ENCODE measurements at regions not wholly inside any gene's neighbourhood (a gene's known extent, or its start where the extent isn't known, plus 50 kb on each side); places are given as distances from the start of the nearest gene placed in this dataset.

- Histone ChIP-seq H4K8ac (ENCODE audit: low read depth in 2 of 2, low read length in 2 of 2) (no peak overlapping the region), H3K36me3 (ENCODE audit: control insufficient read depth, insufficient read depth, low read length) (no peaks in the 10 kb centered on the region), H3K23ac (ENCODE audit: low read depth, low read length) (no peak overlapping the region), H3K27ac (ENCODE audit: insufficient read depth, low read length) (no peak overlapping the region), H3K9me1 (ENCODE audit: insufficient read depth, low read length) (peaks cover 2% of the 10 kb centered on the region; the same call in 1 of the 2 replicates), H4K5ac (ENCODE audit: low read depth, low read length) (no peak overlapping the region), H4K20me1 (ENCODE audit: insufficient read depth, low read length) (no peaks in the 10 kb centered on the region), H2AK5ac (ENCODE audit: low read depth, low read length) (0 out of 2 replicates have a peak overlapping the region, but pooled peaks have one; percentile 9), H2BK120ac (ENCODE audit: low read depth, low read length) (no peak overlapping the region), H3K4me3 (ENCODE audit: insufficient read depth, low read depth, low read length) (no peak overlapping the region), H3K56ac (ENCODE audit: extremely low read depth, insufficient read depth, low read length) (no peak overlapping the region), H3K14ac (replicated peaks; ENCODE audit: low read depth, low read length) (no peak overlapping the region), H3K18ac (ENCODE audit: low read depth, low read length) (no peak overlapping the region), H3K4ac (ENCODE audit: low read depth, low read length) (no peak overlapping the region), H2BK15ac (ENCODE audit: low read depth, low read length) (no peak overlapping the region; the same call in 2 of the 3 replicates), H3K27me3 (ENCODE audit: control insufficient read depth, insufficient read depth, low read length) (no peaks in the 10 kb centered on the region), H3K9ac (ENCODE audit: low read depth, low read length) (no peak overlapping the region), H2AK9ac (replicated peaks; ENCODE audit: low read depth, low read length, poor library complexity) (peak overlapping the region; percentile 40), H4K91ac (ENCODE audit: insufficient read depth, low read depth, low read length) (no peak overlapping the region), H3K9me3 (ENCODE audit: control insufficient read depth, insufficient read depth, low read length) (0 out of 2 replicates have a peak, but pooled peaks cover 2% of the 10 kb centered on the region), H3K4me2 (ENCODE audit: low read depth, low read length) (no peak overlapping the region), H2BK5ac (ENCODE audit: low read depth, low read length, poor library complexity, severe bottlenecking) (no peak overlapping the region), H2BK20ac (ENCODE audit: low read depth, low read length) (no peak overlapping the region), H3K4me1 (ENCODE audit: control insufficient read depth, insufficient read depth, low read length) (peaks cover 5% of the 10 kb centered on the region), H3K79me1 (ENCODE audit: low read depth in 1 of 2, low read length in 2 of 2) (no peaks in the 10 kb centered on the region), H2AFZ (replicated peaks; ENCODE audit: low read length, poor library complexity) (peak overlapping the region; percentile 46)
- no peak for TF ChIP-seq MAFK (IDR thresholded peaks at IDR 0.05; ENCODE audit: low read depth, low read length)
- TF ChIP-seq USF2 (IDR thresholded peaks at IDR 0.05; ENCODE audit: low read depth, low read length): no peak
- no peak for TF ChIP-seq BHLHE40 (IDR thresholded peaks at IDR 0.05; ENCODE audit: low read depth, low read length)
- TF ChIP-seq FOS (IDR thresholded peaks at IDR 0.05; ENCODE audit: low read depth, low read length): no peak
- no peak for TF ChIP-seq POLR2A (IDR thresholded peaks at IDR 0.05; ENCODE audit: low read depth, low read length)
- no peak for TF ChIP-seq MAZ (IDR thresholded peaks at IDR 0.05; ENCODE audit: borderline replicate concordance, low read depth, low read length)
- TF ChIP-seq SMC3 (IDR thresholded peaks at IDR 0.05; ENCODE audit: low read depth, low read length): no peak
- ChIA-PET POLR2A (ENCODE audit: unreplicated experiment) (no interaction called here), CTCF (no interaction called here)
- dilution Hi-C loops (cut with HindIII; ENCODE audit: low sequenced_read_pairs, unreplicated experiment) (no loop called here), intact Hi-C loops (cut with micrococcal nuclease) (no loop called here), in situ Hi-C loops (cut with MboI; ENCODE audit: low sequenced_read_pairs) (no loop called here)
- no peak for ATAC-seq (ENCODE audit: low read depth)
- DNase-seq: no peak
- no TSS peak for BruUV-seq (replicated peaks)
- WGBS, 2 experiments (ENCODE audit: extremely low coverage in 2 of 2, insufficient read length in 1 of 2): 80% methylated on average over 1 of the region's 3 CpGs; no CpG with 5 or more reads in 1 of the 2 experiments
Observed at GRCh38 chr12:46603776-46604456, 221.9 kb downstream of the SLC38A4 start.

Measured in IMR-90 (cell line).